22Rv1 (cell line): ENCODE measurements at regions not wholly inside any gene's neighbourhood (a gene's known extent, or its start where the extent isn't known, plus 50 kb on each side); places are given as distances from the start of the nearest gene placed in this dataset.

Experiments
- ZFX ChIP-seq: fragments of 450-650 bp; IDR thresholded peaks from 2 replicates; pipeline ENCODE4 v1.6.1; 2017; ENCODE audit warnings: antibody characterized with exemption, borderline replicate concordance
- TF ChIP-seq, protein P1 (sequence below): fragments of 450-650 bp; IDR thresholded peaks from 2 replicates; pipeline ENCODE4 v1.5.1; 2017; ENCODE audit warnings: mild to moderate bottlenecking

DNA sequence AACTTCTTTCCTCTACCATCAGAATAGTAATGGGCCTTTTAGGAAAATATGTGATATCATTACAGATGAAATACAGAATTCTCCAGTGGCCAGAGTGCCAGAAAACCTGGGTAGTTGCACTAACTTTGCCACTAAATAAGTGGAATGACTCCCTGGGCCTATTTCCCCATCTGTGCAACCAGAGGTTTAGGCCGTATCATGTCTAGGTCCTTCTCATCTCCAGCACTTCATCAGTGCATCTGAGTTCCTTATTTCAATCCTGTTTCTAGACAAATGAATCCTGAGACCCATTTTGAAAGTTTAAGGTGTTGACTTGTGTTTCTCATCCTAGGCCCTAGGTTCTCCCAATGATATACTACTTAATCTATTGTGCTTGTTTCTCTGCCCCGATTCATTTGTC, 236.2 kb downstream of the CD83 start:
- TF ChIP-seq, protein P1, sequence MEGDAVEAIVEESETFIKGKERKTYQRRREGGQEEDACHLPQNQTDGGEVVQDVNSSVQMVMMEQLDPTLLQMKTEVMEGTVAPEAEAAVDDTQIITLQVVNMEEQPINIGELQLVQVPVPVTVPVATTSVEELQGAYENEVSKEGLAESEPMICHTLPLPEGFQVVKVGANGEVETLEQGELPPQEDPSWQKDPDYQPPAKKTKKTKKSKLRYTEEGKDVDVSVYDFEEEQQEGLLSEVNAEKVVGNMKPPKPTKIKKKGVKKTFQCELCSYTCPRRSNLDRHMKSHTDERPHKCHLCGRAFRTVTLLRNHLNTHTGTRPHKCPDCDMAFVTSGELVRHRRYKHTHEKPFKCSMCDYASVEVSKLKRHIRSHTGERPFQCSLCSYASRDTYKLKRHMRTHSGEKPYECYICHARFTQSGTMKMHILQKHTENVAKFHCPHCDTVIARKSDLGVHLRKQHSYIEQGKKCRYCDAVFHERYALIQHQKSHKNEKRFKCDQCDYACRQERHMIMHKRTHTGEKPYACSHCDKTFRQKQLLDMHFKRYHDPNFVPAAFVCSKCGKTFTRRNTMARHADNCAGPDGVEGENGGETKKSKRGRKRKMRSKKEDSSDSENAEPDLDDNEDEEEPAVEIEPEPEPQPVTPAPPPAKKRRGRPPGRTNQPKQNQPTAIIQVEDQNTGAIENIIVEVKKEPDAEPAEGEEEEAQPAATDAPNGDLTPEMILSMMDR, result no peak
- no peak for TF ChIP-seq ZFX
